ENCODE measurements at regions not wholly inside any gene's neighbourhood (a gene's known extent, or its start where the extent isn't known, plus 50 kb on each side); places are given as distances from the start of the nearest gene placed in this dataset.
"Not testable (repeated sequence)": the region's sequence is repeated elsewhere in the genome, so short reads cannot be mapped to it uniquely, and the experiment has no call there.

DNA sequence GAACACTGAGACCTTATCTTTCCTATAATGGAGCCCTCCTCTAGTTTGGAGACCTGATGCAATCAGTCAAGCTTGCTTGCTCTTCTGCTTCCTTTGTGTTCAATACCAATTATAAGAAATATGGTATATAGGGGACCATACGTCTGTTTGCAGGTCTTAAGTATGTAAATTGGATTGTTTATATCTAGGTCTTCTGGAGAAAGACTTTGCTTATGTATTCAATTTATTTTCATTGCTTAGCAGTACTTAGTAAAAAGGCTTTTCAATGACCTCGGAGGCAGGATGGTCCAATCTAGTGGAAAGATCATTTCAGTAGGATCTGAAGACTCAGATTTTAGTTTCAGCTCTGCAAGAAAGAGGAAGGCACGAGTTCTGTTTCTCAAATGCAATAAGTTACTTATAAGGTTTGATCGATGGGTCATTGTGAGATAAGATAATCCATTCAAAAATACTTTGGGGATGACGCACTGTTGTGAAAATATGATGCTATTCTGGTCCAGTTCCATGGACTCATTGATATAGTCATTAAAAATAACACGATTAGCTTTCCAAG lies 571.6 kb downstream of the SH2D4B start:
- DNase-seq (ENCODE audit: low spot score), result no peak

- no peak for DNase-seq (ENCODE audit: low spot score)
Observed at GRCh38 chr10:81116201-81116600, 578.5 kb downstream of the SH2D4B start.

DNA sequence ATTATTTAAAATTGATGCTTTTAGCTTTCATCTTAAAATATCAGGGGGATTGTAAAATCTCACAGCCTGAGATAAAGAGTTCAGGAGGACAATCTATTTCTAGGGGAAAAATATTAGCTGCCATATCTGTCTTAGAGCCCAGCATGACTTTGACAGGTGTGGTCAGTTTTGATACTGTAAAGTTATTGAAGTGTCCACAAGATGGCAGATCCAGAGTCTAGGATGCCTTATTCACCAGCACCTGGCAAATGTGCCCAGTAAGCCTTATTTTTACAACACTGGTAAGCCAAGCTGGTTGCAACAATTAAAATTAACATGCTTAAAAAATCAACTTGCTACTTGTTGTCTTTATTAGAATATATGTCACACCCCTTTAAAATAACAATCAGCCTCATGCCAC lies 579.3 kb downstream of the SH2D4B start:
- DNase-seq (ENCODE audit: low spot score), result no peak

DNA sequence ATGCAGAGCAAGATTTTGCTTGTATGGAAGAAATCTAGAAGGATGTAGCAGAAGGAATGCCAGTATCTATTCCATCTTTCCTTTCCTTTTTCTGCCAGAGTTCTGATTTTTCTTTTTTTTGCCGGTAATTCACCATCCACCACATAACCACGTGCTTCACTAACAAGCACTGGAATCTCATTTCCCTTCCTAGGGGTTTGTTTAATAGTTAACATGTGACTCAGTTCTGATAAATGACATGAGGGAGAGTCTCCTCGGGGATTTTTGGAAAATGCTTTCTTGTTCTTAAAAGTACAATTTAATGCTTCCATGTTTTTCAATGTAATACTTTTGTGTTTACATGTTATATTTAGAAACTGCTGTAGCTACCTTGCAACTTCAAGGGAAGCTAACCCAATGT lies 590.2 kb downstream of the SH2D4B start:
- no peak for DNase-seq (ENCODE audit: low spot score)

GRCh38 chr10:81130014-81130413 lies 592.3 kb downstream of the SH2D4B start:
- DNase-seq (ENCODE audit: low spot score), result no peak

- peak; percentile 54 for DNase-seq (ENCODE audit: low spot score)
Observed at GRCh38 chr10:81135851-81136250, 598.1 kb downstream of the SH2D4B start.

- DNase-seq (ENCODE audit: low spot score), result no peak
Observed at GRCh38 chr10:81136261-81136660, 598.6 kb downstream of the SH2D4B start.

DNA sequence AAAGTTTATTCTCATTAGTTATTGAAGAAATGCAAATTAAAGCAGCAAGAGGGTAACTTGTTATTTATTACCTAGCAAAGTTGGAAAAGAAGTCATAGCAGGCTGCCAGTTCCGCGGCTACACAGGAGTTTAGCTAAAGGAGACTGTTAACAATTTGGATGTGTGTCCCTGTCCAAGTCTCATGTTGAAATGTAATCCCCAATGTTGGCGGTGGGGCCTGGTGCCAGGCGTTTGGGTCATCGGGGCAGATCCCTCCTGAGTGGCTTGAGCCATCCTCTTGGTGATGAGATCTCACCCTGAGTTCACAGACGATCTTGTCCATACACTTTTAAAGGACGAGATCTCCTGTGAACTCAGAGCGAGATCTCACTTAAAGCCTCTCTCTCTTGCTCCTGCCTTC lies 608.3 kb downstream of the SH2D4B start:
- no peak for DNase-seq (ENCODE audit: low spot score)

DNA sequence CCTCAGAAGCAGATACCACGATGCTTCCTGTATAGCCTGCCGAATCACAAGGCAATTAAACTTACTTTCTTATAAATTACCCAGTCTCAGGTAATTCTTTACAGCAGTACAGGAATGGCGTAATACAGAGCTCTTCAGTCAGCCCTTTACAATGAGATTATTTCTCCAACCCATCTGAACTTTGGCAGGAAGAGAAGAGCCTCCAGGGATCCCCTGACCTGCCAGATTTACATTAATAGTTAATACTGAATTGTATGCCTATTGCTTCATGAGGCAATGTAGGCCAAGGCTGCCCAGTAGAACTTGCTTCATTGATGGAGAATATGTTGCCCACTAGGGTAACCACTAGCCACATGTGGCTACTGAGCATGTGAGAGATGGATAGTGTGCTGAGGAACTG lies 608.7 kb downstream of the SH2D4B start:
- no peak for DNase-seq (ENCODE audit: low spot score)

DNA sequence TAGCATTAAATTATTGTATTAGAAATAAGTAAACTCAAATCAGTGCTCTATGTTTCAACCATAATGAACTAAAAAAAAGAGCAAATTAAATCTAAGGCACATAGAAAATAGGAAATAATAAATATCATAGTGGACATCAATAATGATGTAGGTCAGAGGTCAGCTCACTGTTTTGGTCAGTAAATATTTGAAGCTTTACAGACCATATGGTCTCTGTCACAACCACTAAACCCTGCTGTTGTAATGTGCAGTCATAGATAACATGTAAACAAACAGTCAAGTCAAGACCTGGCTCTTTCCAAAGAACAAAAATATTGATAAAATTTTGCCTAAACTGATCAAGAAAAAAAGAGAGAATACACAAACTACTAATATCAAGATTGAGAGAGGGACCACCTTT lies 615.0 kb downstream of the SH2D4B start:
- no peak for DNase-seq (ENCODE audit: low spot score)

DNA sequence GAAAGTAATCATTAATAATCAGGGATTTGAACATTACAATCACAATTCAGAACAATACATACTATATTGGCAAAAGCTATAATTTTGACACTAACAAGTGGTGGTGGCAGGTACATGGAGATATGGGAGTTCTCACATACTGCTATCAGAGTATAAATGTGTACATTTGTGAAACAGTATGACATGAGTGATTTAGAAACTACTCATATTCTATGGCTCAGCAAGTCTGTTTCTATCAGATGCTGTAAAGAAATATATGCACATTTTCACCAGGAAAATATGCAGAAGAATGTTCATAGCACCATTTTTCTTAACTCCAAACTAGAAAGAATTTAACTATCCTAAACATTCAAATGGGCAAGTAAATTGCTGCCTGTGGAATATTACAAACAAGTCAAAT lies 620.0 kb downstream of the SH2D4B start:
- DNase-seq (ENCODE audit: low spot score), result no peak

GRCh38 chr10:81177651-81178244 lies 640.0 kb downstream of the SH2D4B start:
- DNase-seq (ENCODE audit: low spot score), result no peak

- peak; percentile 0 for DNase-seq (ENCODE audit: low spot score)
Observed at GRCh38 chr10:81179324-81179723, 641.6 kb downstream of the SH2D4B start.

- peak; percentile 64 for DNase-seq (ENCODE audit: low spot score)
Observed at GRCh38 chr10:81179805-81180452, 642.2 kb downstream of the SH2D4B start.

GRCh38 chr10:81182296-81182695 lies 644.6 kb downstream of the SH2D4B start:
- DNase-seq (ENCODE audit: low spot score), result no peak

DNA sequence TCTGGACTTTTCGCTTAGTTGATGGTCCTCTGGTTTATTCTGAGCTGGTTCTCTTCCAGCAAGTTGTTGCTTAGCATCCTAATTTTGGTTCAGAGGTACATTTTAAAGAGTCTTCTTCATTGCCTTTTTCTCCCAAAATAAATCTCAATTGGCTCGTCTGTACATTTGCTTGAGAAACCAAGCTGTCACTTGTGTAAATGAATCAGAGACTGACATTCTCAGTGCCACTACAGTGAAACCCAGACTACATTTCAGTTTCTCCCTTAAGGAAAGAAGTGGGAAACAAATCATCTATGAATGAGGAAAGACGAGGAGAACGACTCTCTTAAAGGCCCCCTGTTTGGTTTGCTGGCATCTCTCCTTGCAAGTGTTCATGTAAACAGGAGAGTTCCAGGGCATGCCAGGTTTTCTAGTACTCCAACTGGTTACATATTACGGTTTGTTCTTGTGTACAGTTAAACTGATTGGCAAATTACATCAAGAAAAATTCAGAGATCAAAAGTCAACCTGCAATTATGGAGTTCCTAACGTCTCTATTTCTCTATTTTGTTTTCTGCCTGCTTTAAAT lies 654.6 kb downstream of the SH2D4B start:
- DNase-seq (ENCODE audit: low spot score), result no peak

DNA sequence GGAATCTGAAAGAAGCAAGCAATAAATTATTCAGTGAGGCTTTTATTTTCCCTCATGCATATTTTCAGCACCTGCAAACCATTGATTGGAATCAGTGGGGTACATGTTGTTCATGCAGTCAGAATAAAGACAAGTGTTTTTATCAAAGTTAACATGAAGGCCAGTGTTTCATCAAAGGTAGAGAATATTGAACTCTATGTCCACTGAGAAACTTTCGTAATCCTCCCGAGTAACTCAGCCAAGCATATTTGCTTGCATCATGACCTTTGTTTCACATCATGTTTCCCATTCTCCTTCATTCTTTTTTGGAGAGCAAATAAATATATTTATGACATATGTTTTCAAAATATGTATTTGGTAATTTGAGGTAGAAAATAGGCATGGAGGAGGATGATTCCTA lies 663.1 kb downstream of the SH2D4B start:
- DNase-seq (ENCODE audit: low spot score), result no peak

- DNase-seq (ENCODE audit: low spot score), result not testable (repeated sequence)
Observed at GRCh38 chr10:81207359-81207758, 667.6 kb upstream of the NRG3 start.

- DNase-seq (ENCODE audit: low spot score), result no peak
Observed at GRCh38 chr10:81213370-81213769, 661.6 kb upstream of the NRG3 start.

GRCh38 chr10:81215498-81215897 lies 659.5 kb upstream of the NRG3 start:
- no peak for DNase-seq (ENCODE audit: low spot score)

DNA sequence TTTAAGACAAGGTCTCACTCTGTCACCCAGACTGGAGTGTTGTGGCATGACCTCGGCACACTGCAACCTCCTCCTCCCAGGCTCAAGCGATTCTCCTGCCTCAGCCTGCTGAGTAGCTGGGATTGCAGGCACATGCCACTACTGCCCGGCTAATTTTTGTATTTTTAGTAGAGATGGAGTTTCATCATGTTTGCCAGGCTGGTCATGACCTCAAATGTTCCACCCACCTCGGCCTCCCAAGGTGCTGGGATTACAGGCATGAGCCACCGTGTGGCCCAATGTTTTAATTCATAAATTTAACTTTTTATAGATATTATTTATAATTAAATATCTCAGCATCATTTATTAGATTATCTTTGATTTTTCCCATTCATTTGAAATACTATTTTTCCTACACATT lies 658.0 kb upstream of the NRG3 start:
- DNase-seq (ENCODE audit: low spot score), result no peak

- DNase-seq (ENCODE audit: low spot score), result no peak
Observed at GRCh38 chr10:81218307-81218706, 656.7 kb upstream of the NRG3 start.

DNA sequence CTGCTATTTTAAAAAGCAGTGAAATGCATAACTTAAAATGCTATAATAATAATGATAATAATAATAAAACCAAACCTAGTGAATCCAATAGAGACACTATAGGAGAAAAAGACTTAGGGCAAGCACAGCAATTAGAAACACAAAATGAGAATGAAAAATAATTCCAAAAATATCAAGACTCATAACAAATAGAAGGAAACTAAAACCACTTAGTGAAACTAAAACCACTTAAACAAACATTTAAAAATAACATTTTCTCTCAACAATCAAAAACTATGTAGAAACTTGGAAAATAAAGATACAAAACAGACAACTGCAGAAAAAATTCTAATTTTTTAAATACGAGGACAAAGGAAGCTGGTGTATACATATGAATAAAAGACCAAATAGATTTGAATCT lies 655.2 kb upstream of the NRG3 start:
- DNase-seq (ENCODE audit: low spot score), result no peak

GRCh38 chr10:81248886-81249285 lies 626.1 kb upstream of the NRG3 start:
- peak; percentile 1 for DNase-seq (ENCODE audit: low spot score)
